ENCODE measurements at regions not wholly inside any gene's neighbourhood (a gene's known extent, or its start where the extent isn't known, plus 50 kb on each side); places are given as distances from the start of the nearest gene placed in this dataset.
"Not testable (repeated sequence)": the region's sequence is repeated elsewhere in the genome, so short reads cannot be mapped to it uniquely, and the experiment has no call there.

- DNase-seq (ENCODE audit: low read depth) = no peak
Measured at GRCh38 chr10:62496925-62497324, 122.8 kb downstream of the ZNF365 start.

DNA sequence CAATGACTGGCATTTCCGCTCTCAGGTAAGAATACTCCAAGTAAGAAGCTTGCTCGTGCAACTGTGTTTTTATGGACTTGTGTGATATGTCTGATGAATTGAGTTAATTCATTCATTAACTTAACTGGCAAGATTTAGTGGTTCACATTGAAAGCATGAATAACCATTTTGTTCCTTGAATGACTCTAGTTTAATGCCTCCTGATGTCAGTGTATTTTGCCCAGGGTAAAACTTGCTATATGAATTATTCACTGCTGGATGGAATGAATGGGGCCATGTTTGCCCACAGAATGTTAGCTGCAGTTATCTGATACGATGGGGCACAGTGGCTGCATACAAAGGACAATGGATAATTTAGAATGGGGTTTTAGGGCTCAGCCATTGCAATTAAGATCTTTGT, 124.1 kb downstream of the ZNF365 start:
- DNase-seq (ENCODE audit: low read depth) = no peak

DNA sequence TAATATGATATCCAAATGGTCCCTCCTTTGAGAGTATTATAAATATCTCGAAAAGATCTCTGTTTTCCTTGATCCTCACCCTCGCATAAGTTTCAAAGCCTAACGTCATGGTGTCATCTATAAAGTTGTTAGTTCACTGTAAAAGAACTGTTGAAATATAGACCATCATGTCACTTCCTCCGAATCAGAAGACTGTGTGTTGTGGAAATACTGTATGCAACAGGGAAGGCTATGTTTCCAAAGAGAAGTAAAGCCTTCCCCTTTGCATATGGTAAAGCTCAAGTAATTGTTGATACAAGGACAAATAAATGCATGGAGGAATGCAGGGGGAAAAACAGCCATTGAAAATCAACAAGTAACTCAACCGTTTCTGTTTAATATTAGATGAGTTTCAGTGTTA, 125.9 kb downstream of the ZNF365 start:
- not testable (repeated sequence) for DNase-seq (ENCODE audit: low read depth)

- no peak for DNase-seq (ENCODE audit: low read depth)
Measured at GRCh38 chr10:62501547-62501946, 127.4 kb downstream of the ZNF365 start.

DNA sequence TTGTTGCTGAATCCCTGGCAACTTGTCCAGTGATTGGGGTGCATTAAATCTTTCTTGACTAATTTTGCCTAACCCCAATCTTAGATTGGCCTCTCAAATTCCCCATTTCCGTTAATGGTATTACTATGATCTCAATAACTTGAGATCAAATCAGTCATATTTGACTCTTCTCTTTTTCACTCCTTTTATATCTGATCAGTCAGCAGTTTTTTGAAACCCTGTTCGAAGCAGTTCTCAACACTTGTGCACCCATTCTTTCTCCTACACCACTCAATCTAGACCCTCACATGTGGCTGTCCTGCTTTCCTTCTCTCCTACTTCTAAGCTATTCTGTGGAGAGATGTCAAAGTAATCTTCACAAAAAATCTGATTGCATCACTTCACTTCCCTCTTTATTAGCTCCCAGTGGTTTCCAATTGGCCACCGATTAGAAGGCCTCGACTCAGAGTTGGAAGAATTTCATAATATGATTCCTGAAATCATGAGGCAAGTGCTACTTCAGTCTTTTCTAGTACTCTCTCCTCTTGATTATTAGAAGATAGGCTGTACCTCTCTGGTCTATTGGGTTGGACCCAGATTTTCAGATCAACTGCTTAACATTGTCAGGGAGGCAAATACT, 128.9 kb downstream of the ZNF365 start:
- DNase-seq (ENCODE audit: low read depth) = no peak

GRCh38 chr10:62503872-62504271, 129.7 kb downstream of the ZNF365 start:
- no peak for DNase-seq (ENCODE audit: low read depth)

DNA sequence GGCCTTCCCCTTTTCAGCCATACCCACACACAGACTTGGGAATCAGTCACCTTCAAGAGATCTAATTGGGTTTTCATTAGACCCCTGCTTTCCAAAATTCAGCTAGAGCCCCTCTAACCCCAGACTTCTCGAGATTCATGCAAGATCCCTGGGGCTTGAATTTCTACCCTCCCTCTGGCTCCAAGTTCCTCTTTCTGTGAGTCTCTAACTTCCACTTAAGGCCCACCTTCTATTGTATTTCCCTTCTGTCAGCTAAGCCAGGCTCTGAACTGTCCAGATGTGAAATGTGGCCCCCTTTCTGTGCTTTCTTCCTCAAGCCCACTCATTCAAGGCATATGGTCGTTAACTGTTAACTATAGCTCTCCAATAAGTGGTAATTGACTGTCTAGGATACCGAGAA, 132.2 kb downstream of the ZNF365 start:
- DNase-seq (ENCODE audit: low read depth) = no peak

DNA sequence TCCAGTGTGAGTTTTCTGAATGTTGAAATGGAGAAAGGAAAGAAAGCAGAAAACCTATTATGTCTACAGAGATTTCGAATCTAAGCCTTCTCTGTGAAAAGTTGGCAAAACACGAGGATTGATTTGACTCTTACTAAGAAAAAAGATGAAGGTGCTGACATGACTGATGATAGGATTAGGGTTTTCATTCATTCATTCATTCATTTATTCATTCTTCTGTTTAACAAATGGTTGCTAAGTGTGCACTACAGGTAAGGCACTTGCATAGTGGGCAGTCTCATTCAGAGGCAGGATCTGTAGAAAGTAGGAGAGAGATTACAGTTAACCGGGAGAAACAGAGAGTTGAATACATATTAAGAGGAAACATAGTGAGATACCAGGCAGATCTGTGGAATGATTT, 137.1 kb downstream of the ZNF365 start:
- DNase-seq (ENCODE audit: low read depth) = no peak

- DNase-seq (ENCODE audit: low read depth) = no peak
Measured at GRCh38 chr10:62511656-62512055, 137.5 kb downstream of the ZNF365 start.

GRCh38 chr10:62512732-62513475, 138.7 kb downstream of the ZNF365 start:
- no peak for DNase-seq (ENCODE audit: low read depth)

DNA sequence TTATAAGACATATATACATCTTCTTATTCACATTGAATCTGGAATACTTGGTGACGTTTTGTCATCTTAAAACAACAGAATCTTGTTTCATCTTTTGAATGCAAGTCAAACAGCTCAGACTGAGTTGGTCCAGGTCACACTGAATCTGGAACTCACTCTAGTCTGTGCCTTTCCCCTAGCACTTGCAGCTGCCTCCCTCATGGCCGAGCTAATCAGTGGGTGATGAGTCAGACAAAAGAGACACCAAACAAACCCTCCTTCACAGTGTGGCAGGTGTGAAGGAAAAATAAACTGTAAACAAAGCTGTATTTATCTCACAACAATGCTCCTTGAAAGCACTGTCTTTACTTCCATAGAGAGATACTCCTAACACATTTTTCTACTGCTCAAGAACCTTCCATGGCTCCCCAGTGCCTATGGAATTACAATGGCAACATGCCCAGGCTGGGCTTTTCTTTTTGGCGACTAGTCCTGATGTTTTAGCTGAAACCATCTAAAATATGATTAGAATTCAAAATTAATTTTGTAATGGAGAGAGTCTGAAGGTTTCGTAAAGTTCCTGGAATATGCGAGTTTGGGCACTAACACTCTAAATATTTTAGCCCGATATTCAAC, 140.0 kb downstream of the ZNF365 start:
- no peak for DNase-seq (ENCODE audit: low read depth)

GRCh38 chr10:62517252-62517651, 143.1 kb downstream of the ZNF365 start:
- no peak for DNase-seq (ENCODE audit: low read depth)

DNA sequence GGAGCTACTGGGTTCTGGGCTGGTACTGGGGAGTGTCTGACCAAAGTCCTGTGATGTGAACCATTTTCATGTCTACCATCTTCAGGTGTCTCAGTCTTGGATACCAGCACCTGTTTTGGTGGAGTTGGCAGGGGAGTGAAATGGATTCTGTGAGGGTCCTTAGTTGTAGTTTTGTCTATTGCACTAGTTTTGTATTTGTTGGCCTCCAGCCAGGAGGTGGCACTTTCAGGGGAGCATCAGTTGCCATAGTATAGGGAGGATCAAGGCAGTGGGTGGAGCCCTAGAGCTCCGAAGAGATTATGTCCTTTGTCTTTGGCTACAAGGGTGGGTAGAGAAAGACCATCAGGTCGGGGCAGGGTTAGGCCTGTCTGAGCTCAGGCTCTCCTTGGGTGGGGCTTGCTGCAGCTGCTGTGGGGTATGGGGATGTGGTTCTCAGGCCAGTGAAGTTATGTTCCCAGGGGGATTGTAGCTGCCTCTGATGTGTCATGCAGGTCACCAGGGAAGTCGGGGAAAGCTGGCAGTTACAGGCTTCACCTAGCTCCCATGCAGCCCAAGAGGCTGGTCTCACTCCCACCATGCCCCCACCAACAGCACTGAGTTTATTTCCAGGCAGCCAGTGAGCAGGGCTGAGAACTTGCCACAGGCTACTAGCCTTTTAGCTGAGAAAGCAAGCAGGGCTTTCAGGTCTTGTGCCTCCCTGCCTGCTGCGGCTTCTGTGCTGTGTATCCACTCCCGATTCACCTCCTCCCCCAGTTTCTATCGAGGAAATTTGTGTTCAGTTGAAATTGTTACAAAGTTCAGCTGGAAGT, 153.1 kb downstream of the ZNF365 start:
- no peak for DNase-seq (ENCODE audit: low read depth)

- DNase-seq (ENCODE audit: low read depth) = no peak
Measured at GRCh38 chr10:62528441-62528840, 154.3 kb downstream of the ZNF365 start.

DNA sequence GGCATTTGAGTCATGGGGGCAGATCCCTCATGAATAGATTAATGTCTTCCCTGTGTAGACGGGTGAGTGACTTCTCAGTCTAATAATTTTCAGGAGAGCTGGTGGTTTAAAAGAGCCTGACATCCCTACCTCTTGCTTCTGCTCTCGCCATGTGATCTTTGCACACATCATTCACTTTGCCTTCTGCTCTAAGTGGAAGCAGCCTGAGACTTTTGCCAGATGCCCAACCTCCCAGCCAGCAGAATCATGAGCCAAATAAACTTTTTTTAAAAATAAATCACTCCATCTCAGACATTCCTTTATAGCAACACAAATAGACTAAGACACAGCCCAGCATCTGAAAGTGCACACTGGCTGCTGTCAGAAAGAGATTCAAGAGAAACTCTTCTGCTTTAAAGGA, 155.2 kb downstream of the ZNF365 start:
- DNase-seq (ENCODE audit: low read depth) = no peak

DNA sequence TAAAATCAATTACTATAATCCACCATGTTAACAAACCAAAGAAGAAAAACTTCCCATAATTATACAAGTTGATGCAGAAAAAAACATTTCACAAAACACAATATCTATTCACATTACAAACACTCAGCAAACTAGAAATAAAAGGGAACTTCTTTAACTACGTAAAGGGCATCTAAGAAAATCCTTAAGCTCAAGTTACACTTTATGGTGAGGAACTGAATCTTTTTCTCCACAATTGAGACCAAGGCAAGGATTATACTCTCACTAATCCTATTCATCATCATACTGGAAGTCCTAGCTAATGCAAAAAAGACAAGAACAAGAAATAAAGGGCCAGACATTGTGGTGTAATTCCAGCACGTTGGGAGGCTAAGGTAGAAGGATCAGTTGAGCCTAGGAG, 159.9 kb downstream of the ZNF365 start:
- DNase-seq (ENCODE audit: low read depth) = no peak

GRCh38 chr10:62538606-62539005, 164.4 kb downstream of the ZNF365 start:
- no peak for DNase-seq (ENCODE audit: low read depth)

DNA sequence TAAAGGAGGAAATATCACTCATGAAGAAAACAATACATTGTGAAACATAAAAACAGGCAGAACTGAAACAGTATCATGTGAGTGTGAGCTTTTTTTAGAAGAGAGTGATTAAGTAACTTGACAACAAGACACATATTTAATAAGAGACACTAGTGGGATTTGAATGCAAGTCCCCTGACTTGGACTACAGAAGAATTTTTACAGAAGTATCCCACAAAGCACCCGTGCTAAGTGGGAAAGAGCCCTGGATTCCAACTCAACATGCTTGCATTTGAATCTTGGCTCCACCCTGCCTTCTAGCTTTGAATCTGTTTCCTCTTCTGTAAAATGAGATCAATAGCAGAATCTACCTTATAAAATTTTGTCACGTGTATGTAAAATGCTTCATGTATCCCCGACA, 166.2 kb downstream of the ZNF365 start:
- DNase-seq (ENCODE audit: low read depth) = no peak

DNA sequence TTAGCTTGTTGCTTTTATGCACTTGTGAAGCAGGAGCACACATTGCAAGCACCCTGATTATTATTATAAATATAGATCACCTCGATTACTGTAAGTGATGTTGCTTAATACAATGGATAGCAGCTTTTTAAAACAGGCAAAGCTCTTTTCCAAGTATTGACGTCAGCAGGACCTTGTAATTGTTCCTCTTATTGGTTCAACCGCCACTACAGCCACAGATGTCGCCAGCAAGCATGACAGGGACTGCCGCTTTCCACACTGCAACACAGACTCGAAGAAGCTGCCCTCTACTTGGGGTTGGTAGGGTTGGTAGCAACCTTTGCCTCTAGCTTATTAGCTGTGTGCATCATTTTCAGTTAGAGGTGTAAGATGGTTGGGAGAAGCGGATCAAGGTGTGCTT, 167.6 kb downstream of the ZNF365 start:
- DNase-seq (ENCODE audit: low read depth) = no peak

DNA sequence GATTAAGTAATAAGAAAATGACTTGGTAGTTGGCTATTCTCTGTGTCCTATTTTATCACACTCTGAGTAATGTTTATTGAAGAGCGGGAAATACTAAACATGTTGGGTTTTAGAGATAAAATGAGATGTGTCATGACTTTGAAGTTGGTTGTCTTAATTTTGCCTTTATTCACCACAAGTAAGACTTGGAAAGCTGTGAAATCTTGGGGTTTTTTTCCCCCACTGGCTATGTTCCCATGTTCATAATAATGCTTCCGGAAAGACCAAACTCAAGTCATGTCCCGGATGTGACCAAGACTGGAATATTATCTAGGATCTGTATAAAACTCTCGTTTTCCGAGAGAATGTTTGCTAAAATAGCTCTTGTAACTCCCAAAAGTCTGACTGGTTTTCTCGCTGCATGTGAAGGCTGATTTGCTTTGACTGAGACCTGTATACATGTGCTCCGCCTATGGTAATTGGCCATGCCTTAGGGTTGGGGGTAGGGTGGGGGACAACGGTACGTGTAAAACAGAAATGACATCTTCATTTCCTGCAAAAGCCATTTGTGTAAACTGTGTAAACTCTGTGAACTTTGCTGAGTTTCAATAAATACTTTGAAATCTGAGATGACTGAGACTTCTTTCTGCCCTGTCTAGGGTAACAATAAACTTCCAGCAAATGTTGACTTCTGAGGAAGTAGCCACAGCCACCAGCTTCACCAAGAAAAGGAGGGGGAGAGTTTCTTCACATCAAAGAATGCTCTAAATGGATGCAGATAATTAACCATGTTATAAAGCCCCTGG, 169.6 kb downstream of the ZNF365 start:
- no peak for DNase-seq (ENCODE audit: low read depth)

GRCh38 chr10:62545160-62546066, 171.2 kb downstream of the ZNF365 start:
- no peak for DNase-seq (ENCODE audit: low read depth)

Data from HS-27A (cell line).